Naive thymus-derived CD4-positive, alpha-beta T cell (primary cell): ENCODE measurements at regions not wholly inside any gene's neighbourhood (a gene's known extent, or its start where the extent isn't known, plus 50 kb on each side); places are given as distances from the start of the nearest gene placed in this dataset.

Source experiments
- ATAC-seq: fragments of 150-1000 bp; cut with Tn5 transposase; 2 replicates; pipeline ENCODE4 v1.10.0; 2021; ENCODE audit warnings: mild to moderate bottlenecking, moderate library complexity
- CTCF ChIA-PET: fragments of 350-600 bp; sonication (Branson Sonifier 250); formaldehyde crosslinking; loops from one replicate; lab custom pipeline; 2021; ENCODE audit warnings: antibody characterized with exemption; lab: Charles Lee
- POLR2A ChIA-PET: fragments of 350-600 bp; sonication (Branson Sonifier 250); formaldehyde crosslinking; loops from one replicate; lab custom pipeline; 2021; ENCODE audit warnings: antibody characterized with exemption, inconsistent platforms; lab: Charles Lee
- DNase-seq, 9 donors: peaks; one replicate each; pipeline versions ENCODE4 v3.0.0 to v3.0.0-alpha.2; 2020 to 2022; ENCODE audit warnings: mixed read lengths in 1 of 9
- H3K27ac ChIP-seq: one replicate; pipeline ENCODE4 v1.7.0; 2013; ENCODE audit warnings: mild to moderate bottlenecking, low read depth, low read length, moderate library complexity
- H3K27me3 ChIP-seq, 2 donors: one replicate each; pipeline ENCODE4 v1.7.0; 2013; ENCODE audit warnings: low read length in 2 of 2, mild to moderate bottlenecking in 2 of 2, moderate library complexity in 2 of 2; ENCODE audit not compliant: control insufficient read depth in 2 of 2, insufficient read depth in 2 of 2
- H3K36me3 ChIP-seq, 3 experiments: 1 replicate in 2 of 3; 2 replicates in 1 of 3; pipeline ENCODE4 v1.7.0; 2013; ENCODE audit warnings: low read length in 3 of 3, mild to moderate bottlenecking in 3 of 3, moderate library complexity in 1 of 3; ENCODE audit not compliant: insufficient read depth in 3 of 3, control insufficient read depth in 2 of 3
- H3K4me1 ChIP-seq, 2 donors: one replicate each; pipeline ENCODE4 v1.7.0; 2013; ENCODE audit warnings: low read length in 2 of 2, mild to moderate bottlenecking in 2 of 2, moderate library complexity in 1 of 2; ENCODE audit not compliant: control insufficient read depth in 2 of 2, insufficient read depth in 2 of 2
- H3K4me3 ChIP-seq: 2 replicates; pipeline ENCODE4 v1.7.0; 2013; ENCODE audit warnings: mild to moderate bottlenecking, low read length
- H3K9me3 ChIP-seq, 3 experiments: 1 replicate in 2 of 3; 2 replicates in 1 of 3; pipeline ENCODE4 v1.7.0; 2013; ENCODE audit warnings: low read length in 3 of 3; ENCODE audit not compliant: control insufficient read depth in 2 of 3
- H3K27ac Mint-ChIP-seq, 9 donors: one replicate each; pipeline ENCODE4 v1.8.0; 2020 to 2022; ENCODE audit warnings: mixed read lengths in 9 of 9, mild to moderate bottlenecking in 8 of 9, moderate library complexity in 5 of 9, inconsistent platforms in 2 of 9
- H3K27me3 Mint-ChIP-seq, 5 donors: one replicate each; pipeline ENCODE4 v1.8.0; 2021 to 2022; ENCODE audit warnings: mixed read lengths in 5 of 5, mild to moderate bottlenecking in 1 of 5
- H3K36me3 Mint-ChIP-seq, 5 donors: one replicate each; pipeline ENCODE4 v1.8.0; 2020 to 2022; ENCODE audit warnings: mixed read lengths in 5 of 5, mild to moderate bottlenecking in 3 of 5, inconsistent platforms in 1 of 5
- H3K4me1 Mint-ChIP-seq, 7 donors: one replicate each; pipeline ENCODE4 v1.8.0; 2020 to 2022; ENCODE audit warnings: mixed read lengths in 7 of 7, mild to moderate bottlenecking in 3 of 7, inconsistent platforms in 1 of 7
- H3K4me3 Mint-ChIP-seq, 10 donors: one replicate each; pipeline ENCODE4 v1.8.0; 2020 to 2022; ENCODE audit warnings: mild to moderate bottlenecking in 10 of 10, mixed read lengths in 10 of 10, moderate library complexity in 6 of 10, inconsistent platforms in 2 of 10
- H3K9me3 Mint-ChIP-seq, 11 donors: one replicate each; pipeline ENCODE4 v1.8.0; 2020 to 2022; ENCODE audit warnings: mixed read lengths in 11 of 11, mild to moderate bottlenecking in 4 of 11, inconsistent platforms in 1 of 11, moderate library complexity in 1 of 11
- intact Hi-C, 2 donors: fragments of 100-400 bp; cut with micrococcal nuclease; formaldehyde crosslinking; loops; one replicate each; pipeline ENCODE4 v1.15.1; 2023

- CTCF ChIA-PET: no interaction called here
- DNase-seq (no peak), ATAC-seq (no peak)
- intact Hi-C loops: no loop called here
- no peaks in the 10 kb centered on the region for H3K9me3 Mint-ChIP-seq
- no peaks in the 10 kb centered on the region for H3K27me3 ChIP-seq
- no peak overlapping the region for H3K4me3 ChIP-seq
- no peaks in the 10 kb centered on the region for H3K4me1 ChIP-seq
- no peak overlapping the region for H3K27ac ChIP-seq
- no peaks in the 10 kb centered on the region for H3K9me3 ChIP-seq
- H3K27me3 Mint-ChIP-seq: no peaks in the 10 kb centered on the region
- POLR2A ChIA-PET: no interaction called here
- no peaks in the 10 kb centered on the region for H3K36me3 Mint-ChIP-seq
- peaks cover 0 to 32% (median 17%) of the 10 kb centered on the region in 7 donors for H3K4me1 Mint-ChIP-seq
- peak overlapping the region in 1 of 9 donors; percentile 59 for H3K27ac Mint-ChIP-seq
- H3K36me3 ChIP-seq: peaks cover 0 to 14% (median 0%) of the 10 kb centered on the region in 3 experiments
- H3K4me3 Mint-ChIP-seq: no peak overlapping the region
Observed at GRCh38 chr22:46086577-46087335, 63.6 kb upstream of the PPARA start.

- H3K36me3 Mint-ChIP-seq: no peaks in the 10 kb centered on the region
- H3K4me3 ChIP-seq: no peak overlapping the region
- H3K9me3 Mint-ChIP-seq: no peaks in the 10 kb centered on the region
- no peaks in the 10 kb centered on the region for H3K27me3 ChIP-seq
- ChIA-PET CTCF (no interaction called here), POLR2A (no interaction called here)
- no peak overlapping the region for H3K27ac ChIP-seq
- peak overlapping the region in 1 of 9 donors; percentile 59 for H3K27ac Mint-ChIP-seq
- H3K4me1 ChIP-seq: no peaks in the 10 kb centered on the region
- no peaks in the 10 kb centered on the region for H3K9me3 ChIP-seq
- H3K4me1 Mint-ChIP-seq: peaks cover 0 to 28% (median 16%) of the 10 kb centered on the region in 7 donors
- ATAC-seq: no peak
- H3K4me3 Mint-ChIP-seq: no peak overlapping the region
- H3K27me3 Mint-ChIP-seq: no peaks in the 10 kb centered on the region
- H3K36me3 ChIP-seq: peaks cover 0 to 17% (median 0%) of the 10 kb centered on the region in 3 experiments
- DNase-seq: no peak
- intact Hi-C loops: no loop called here
Observed at GRCh38 chr22:46087336-46087690, 63.0 kb upstream of the PPARA start.

- no peaks in the 10 kb centered on the region for H3K9me3 ChIP-seq
- no peak for ATAC-seq
- H3K27ac Mint-ChIP-seq: no peak overlapping the region
- H3K36me3 ChIP-seq: peaks cover 0 to 17% (median 0%) of the 10 kb centered on the region in 3 experiments
- no peak overlapping the region for H3K27ac ChIP-seq
- no peaks in the 10 kb centered on the region for H3K27me3 Mint-ChIP-seq
- no peaks in the 10 kb centered on the region for H3K4me1 ChIP-seq
- POLR2A ChIA-PET: no interaction called here
- peaks cover 0 to 28% (median 16%) of the 10 kb centered on the region in 7 donors for H3K4me1 Mint-ChIP-seq
- no peaks in the 10 kb centered on the region for H3K9me3 Mint-ChIP-seq
- CTCF ChIA-PET: no interaction called here
- H3K4me3 ChIP-seq: no peak overlapping the region
- H3K36me3 Mint-ChIP-seq: no peaks in the 10 kb centered on the region
- H3K4me3 Mint-ChIP-seq: no peak overlapping the region
- no peak for DNase-seq
- no peaks in the 10 kb centered on the region for H3K27me3 ChIP-seq
- intact Hi-C loops: no loop called here
Observed at GRCh38 chr22:46087816-46088277, 62.5 kb upstream of the PPARA start.

- DNase-seq: no peak
- no peak overlapping the region for H3K27ac ChIP-seq
- intact Hi-C loops: no loop called here
- Mint-ChIP-seq H3K36me3 (no peaks in the 10 kb centered on the region), H3K27me3 (no peaks in the 10 kb centered on the region), H3K9me3 (no peaks in the 10 kb centered on the region), H3K27ac (no peak overlapping the region), H3K4me1 (peaks cover 0 to 22% (median 9%) of the 10 kb centered on the region in 7 donors), H3K4me3 (no peak overlapping the region)
- no peak for ATAC-seq
- H3K9me3 ChIP-seq: no peaks in the 10 kb centered on the region
- no peaks in the 10 kb centered on the region for H3K4me1 ChIP-seq
- ChIA-PET POLR2A (interaction anchor here (1.4 kb wide), 1 partner anchor 52 kb away, joined by 3 read pairs; no protein-coding TSS in a partner anchor), CTCF (no interaction called here)
- no peaks in the 10 kb centered on the region for H3K27me3 ChIP-seq
- no peak overlapping the region for H3K4me3 ChIP-seq
- peaks cover 0 to 17% (median 0%) of the 10 kb centered on the region in 3 experiments for H3K36me3 ChIP-seq
Observed at GRCh38 chr22:46088541-46089311, 61.6 kb upstream of the PPARA start.

- Mint-ChIP-seq H3K9me3 (no peaks in the 10 kb centered on the region), H3K4me3 (no peak overlapping the region), H3K27ac (no peak overlapping the region), H3K27me3 (no peaks in the 10 kb centered on the region), H3K4me1 (peaks cover 0 to 17% (median 5%) of the 10 kb centered on the region in 7 donors), H3K36me3 (no peaks in the 10 kb centered on the region)
- H3K27me3 ChIP-seq: no peaks in the 10 kb centered on the region
- H3K36me3 ChIP-seq: peaks cover 0 to 17% (median 0%) of the 10 kb centered on the region in 3 experiments
- intact Hi-C loops: no loop called here
- no peak for ATAC-seq
- no peaks in the 10 kb centered on the region for H3K4me1 ChIP-seq
- no peaks in the 10 kb centered on the region for H3K9me3 ChIP-seq
- H3K4me3 ChIP-seq: no peak overlapping the region
- POLR2A ChIA-PET: interaction anchor here (1.4 kb wide), 1 partner anchor 53 kb away, joined by 3 read pairs; no protein-coding TSS in a partner anchor
- no peak for DNase-seq
- no peak overlapping the region for H3K27ac ChIP-seq
- CTCF ChIA-PET: interaction anchor here (1.4 kb wide), 1 partner anchor 84 kb away, joined by 3 read pairs; no protein-coding TSS in a partner anchor
Observed at GRCh38 chr22:46089426-46090035, 60.8 kb upstream of the PPARA start.

GRCh38 chr22:46090036-46090591 lies 60.2 kb upstream of the PPARA start:
- DNase-seq (no peak), ATAC-seq (no peak)
- Mint-ChIP-seq H3K4me1 (peaks cover 0 to 15% (median 5%) of the 10 kb centered on the region in 7 donors), H3K36me3 (no peaks in the 10 kb centered on the region), H3K9me3 (no peaks in the 10 kb centered on the region), H3K27ac (no peak overlapping the region), H3K4me3 (no peak overlapping the region), H3K27me3 (no peaks in the 10 kb centered on the region)
- Histone ChIP-seq H3K4me3 (no peak overlapping the region), H3K27me3 (no peaks in the 10 kb centered on the region), H3K4me1 (no peaks in the 10 kb centered on the region), H3K36me3 (peaks cover 0 to 17% (median 0%) of the 10 kb centered on the region in 3 experiments), H3K27ac (no peak overlapping the region), H3K9me3 (no peaks in the 10 kb centered on the region)
- ChIA-PET CTCF (interaction anchor here (1.4 kb wide), 1 partner anchor 84 kb away, joined by 3 read pairs; no protein-coding TSS in a partner anchor), POLR2A (interaction anchor here (1.4 kb wide), 1 partner anchor 54 kb away, joined by 3 read pairs; no protein-coding TSS in a partner anchor)
- intact Hi-C loops: no loop called here
